GM12878 (cell line): ENCODE measurements at regions not wholly inside any gene's neighbourhood (a gene's known extent, or its start where the extent isn't known, plus 50 kb on each side); places are given as distances from the start of the nearest gene placed in this dataset.

Experiments
- EP300 ChIP-seq, 2 experiments: fragments of 150-350 bp in 1 of 2; IDR thresholded peaks; 2 replicates each; pipeline ENCODE4 v1.6.1; 2011 to 2012; ENCODE audit warnings: low read depth in 2 of 2, low read length in 2 of 2, borderline replicate concordance in 1 of 2, improper control_type of control experiment in 1 of 2, inconsistent platforms in 1 of 2; ENCODE audit not compliant: control insufficient read depth in 1 of 2
- ESRRA ChIP-seq: IDR thresholded peaks from 2 replicates; pipeline ENCODE4 v1.6.1; 2012; ENCODE audit warnings: mild to moderate bottlenecking, low read length, improper control_type of control experiment
- MTA3 ChIP-seq: IDR thresholded peaks from 2 replicates; pipeline ENCODE4 v1.6.1; 2012; ENCODE audit warnings: low read length, inconsistent platforms, borderline replicate concordance
- POLR2AphosphoS5 ChIP-seq: IDR thresholded peaks from 2 replicates; pipeline ENCODE4 v1.6.1; 2011; ENCODE audit warnings: mild to moderate bottlenecking, low read length, inconsistent platforms
- TF ChIP-seq, protein P1 (sequence below): IDR thresholded peaks from 2 replicates; pipeline ENCODE4 v1.6.1; 2012; ENCODE audit warnings: low read depth, low read length, improper control_type of control experiment
- TF ChIP-seq, protein P2 (sequence below), 3 experiments: IDR thresholded peaks in 2 of 3; conservative IDR thresholded peaks in 1 of 3; 2 replicates each; pipeline ENCODE4 v1.5.1; 2011; ENCODE audit warnings: low read depth in 3 of 3, low read length in 3 of 3, mild to moderate bottlenecking in 3 of 3, control low read depth in 2 of 3, moderate library complexity in 2 of 3, inconsistent platforms in 1 of 3, mixed read lengths in 1 of 3; ENCODE audit not compliant: control insufficient read depth in 2 of 3, insufficient read depth in 1 of 3; ENCODE audit errors: extremely low read depth in 1 of 3
- TF ChIP-seq, protein P3 (sequence below): IDR thresholded peaks from 2 replicates; pipeline ENCODE4 v1.6.1; 2012; ENCODE audit warnings: low read length, inconsistent platforms
- TF ChIP-seq, protein P4 (sequence below): IDR thresholded peaks from 2 replicates; pipeline ENCODE4 v1.6.1; 2012; ENCODE audit warnings: mild to moderate bottlenecking, low read depth, low read length

DNA sequence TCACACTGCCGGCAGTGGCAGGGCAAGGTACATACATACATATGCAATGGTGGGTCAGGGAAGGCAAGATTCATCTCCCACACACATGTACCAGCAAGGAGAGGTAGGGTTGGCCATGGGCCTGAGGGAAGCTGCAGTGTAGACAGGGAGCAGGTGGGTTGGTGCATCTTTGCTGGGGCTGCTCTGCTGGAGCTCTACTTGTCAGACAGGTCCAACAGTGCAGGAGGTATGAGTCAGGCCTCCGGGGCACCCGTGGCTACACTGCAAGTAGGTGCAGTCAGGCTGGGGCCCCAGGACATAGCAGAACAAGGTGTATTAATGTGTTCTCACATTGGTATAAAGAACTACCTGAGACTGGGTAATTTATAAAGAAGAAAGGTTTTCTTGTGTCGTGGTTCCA, 281.1 kb upstream of the COL3A1 start:
- TF ChIP-seq, protein P1, sequence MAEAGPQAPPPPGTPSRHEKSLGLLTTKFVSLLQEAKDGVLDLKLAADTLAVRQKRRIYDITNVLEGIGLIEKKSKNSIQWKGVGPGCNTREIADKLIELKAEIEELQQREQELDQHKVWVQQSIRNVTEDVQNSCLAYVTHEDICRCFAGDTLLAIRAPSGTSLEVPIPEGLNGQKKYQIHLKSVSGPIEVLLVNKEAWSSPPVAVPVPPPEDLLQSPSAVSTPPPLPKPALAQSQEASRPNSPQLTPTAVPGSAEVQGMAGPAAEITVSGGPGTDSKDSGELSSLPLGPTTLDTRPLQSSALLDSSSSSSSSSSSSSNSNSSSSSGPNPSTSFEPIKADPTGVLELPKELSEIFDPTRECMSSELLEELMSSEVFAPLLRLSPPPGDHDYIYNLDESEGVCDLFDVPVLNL: no peak
- TF ChIP-seq, protein P2, sequence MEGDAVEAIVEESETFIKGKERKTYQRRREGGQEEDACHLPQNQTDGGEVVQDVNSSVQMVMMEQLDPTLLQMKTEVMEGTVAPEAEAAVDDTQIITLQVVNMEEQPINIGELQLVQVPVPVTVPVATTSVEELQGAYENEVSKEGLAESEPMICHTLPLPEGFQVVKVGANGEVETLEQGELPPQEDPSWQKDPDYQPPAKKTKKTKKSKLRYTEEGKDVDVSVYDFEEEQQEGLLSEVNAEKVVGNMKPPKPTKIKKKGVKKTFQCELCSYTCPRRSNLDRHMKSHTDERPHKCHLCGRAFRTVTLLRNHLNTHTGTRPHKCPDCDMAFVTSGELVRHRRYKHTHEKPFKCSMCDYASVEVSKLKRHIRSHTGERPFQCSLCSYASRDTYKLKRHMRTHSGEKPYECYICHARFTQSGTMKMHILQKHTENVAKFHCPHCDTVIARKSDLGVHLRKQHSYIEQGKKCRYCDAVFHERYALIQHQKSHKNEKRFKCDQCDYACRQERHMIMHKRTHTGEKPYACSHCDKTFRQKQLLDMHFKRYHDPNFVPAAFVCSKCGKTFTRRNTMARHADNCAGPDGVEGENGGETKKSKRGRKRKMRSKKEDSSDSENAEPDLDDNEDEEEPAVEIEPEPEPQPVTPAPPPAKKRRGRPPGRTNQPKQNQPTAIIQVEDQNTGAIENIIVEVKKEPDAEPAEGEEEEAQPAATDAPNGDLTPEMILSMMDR (IDR thresholded peaks at IDR 0.05 in 2 of 3, conservative IDR thresholded peaks at IDR 0.05 in 1 of 3; ENCODE audit: control insufficient read depth in 2 of 3, extremely low read depth in 1 of 3, insufficient read depth in 1 of 3, low read depth in 3 of 3, low read length in 3 of 3): no peak
- no peak for TF ChIP-seq ESRRA
- no peak for TF ChIP-seq POLR2AphosphoS5
- TF ChIP-seq, protein P3, sequence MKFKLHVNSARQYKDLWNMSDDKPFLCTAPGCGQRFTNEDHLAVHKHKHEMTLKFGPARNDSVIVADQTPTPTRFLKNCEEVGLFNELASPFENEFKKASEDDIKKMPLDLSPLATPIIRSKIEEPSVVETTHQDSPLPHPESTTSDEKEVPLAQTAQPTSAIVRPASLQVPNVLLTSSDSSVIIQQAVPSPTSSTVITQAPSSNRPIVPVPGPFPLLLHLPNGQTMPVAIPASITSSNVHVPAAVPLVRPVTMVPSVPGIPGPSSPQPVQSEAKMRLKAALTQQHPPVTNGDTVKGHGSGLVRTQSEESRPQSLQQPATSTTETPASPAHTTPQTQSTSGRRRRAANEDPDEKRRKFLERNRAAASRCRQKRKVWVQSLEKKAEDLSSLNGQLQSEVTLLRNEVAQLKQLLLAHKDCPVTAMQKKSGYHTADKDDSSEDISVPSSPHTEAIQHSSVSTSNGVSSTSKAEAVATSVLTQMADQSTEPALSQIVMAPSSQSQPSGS: no peak
- TF ChIP-seq, protein P4, sequence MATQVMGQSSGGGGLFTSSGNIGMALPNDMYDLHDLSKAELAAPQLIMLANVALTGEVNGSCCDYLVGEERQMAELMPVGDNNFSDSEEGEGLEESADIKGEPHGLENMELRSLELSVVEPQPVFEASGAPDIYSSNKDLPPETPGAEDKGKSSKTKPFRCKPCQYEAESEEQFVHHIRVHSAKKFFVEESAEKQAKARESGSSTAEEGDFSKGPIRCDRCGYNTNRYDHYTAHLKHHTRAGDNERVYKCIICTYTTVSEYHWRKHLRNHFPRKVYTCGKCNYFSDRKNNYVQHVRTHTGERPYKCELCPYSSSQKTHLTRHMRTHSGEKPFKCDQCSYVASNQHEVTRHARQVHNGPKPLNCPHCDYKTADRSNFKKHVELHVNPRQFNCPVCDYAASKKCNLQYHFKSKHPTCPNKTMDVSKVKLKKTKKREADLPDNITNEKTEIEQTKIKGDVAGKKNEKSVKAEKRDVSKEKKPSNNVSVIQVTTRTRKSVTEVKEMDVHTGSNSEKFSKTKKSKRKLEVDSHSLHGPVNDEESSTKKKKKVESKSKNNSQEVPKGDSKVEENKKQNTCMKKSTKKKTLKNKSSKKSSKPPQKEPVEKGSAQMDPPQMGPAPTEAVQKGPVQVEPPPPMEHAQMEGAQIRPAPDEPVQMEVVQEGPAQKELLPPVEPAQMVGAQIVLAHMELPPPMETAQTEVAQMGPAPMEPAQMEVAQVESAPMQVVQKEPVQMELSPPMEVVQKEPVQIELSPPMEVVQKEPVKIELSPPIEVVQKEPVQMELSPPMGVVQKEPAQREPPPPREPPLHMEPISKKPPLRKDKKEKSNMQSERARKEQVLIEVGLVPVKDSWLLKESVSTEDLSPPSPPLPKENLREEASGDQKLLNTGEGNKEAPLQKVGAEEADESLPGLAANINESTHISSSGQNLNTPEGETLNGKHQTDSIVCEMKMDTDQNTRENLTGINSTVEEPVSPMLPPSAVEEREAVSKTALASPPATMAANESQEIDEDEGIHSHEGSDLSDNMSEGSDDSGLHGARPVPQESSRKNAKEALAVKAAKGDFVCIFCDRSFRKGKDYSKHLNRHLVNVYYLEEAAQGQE: no peak
- TF ChIP-seq MTA3: no peak
- TF ChIP-seq EP300 (IDR thresholded peaks at IDR 0.05; ENCODE audit: borderline replicate concordance in 1 of 2, control insufficient read depth in 1 of 2, low read depth in 2 of 2, low read length in 2 of 2): no peak
